Colonic mucosa (tissue), 4 donors: ENCODE measurements at regions not wholly inside any gene's neighbourhood (a gene's known extent, or its start where the extent isn't known, plus 50 kb on each side); places are given as distances from the start of the nearest gene placed in this dataset.

ENCODE experiments used
- DNase-seq: peaks from one replicate; pipeline ENCODE4 v3.0.0-alpha.2; 2020
- H3K27ac ChIP-seq: fragments of 200-600 bp; one replicate; pipeline ENCODE4 v1.8.0; 2021
- H3K27me3 ChIP-seq: fragments of 200-600 bp; one replicate; pipeline ENCODE4 v1.8.0; 2021
- H3K36me3 ChIP-seq: fragments of 200-600 bp; one replicate; pipeline ENCODE4 v1.8.0; 2021
- H3K4me1 ChIP-seq: fragments of 200-600 bp; one replicate; pipeline ENCODE4 v1.8.0; 2021; ENCODE audit warnings: mild to moderate bottlenecking
- H3K4me3 ChIP-seq: fragments of 200-600 bp; one replicate; pipeline ENCODE4 v1.8.0; 2021
- H3K9ac ChIP-seq, 2 donors: one replicate each; pipeline ENCODE4 v1.7.0; 2013; ENCODE audit warnings: control low read depth in 2 of 2, low read depth in 2 of 2, low read length in 2 of 2
- H3K9me3 ChIP-seq: fragments of 200-600 bp; one replicate; pipeline ENCODE4 v1.8.0; 2021
- intact Hi-C: fragments of 100-400 bp; cut with DNase I; formaldehyde crosslinking; loops from one replicate; pipeline ENCODE4 v1.14.1; 2022
- TF ChIP-seq, protein P1 (sequence below): fragments of 200-600 bp; IDR thresholded peaks from one replicate; pipeline ENCODE4 v1.8.0; 2022; ENCODE audit warnings: antibody characterized with exemption, mild to moderate bottlenecking
- donor health status: healthy.
- donor health status: DM: no; HTN: no; CAD: no.
- donor health status: DM: no; HTN: no; CAD: no.

DNA sequence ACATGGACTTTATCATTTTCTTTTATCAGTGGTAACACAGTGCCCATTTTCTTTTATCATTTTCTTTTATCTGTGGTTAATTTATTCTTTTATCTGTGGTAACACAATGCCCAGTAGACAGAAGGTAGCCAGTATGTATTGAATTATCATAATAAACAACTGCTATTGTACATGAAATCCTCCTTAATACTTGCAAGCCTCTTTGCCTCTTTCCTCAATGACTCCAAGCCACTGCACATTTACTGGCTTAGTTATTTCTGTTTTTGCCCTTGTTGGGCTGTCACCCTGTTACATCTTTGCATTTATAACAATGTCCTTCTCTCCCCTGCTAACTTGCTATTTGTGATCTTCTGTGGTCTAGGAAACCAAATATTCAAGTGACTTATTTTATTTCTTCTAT is 345.0 kb downstream of the ATP23 start:
- Histone ChIP-seq H3K4me1 (no peaks in the 10 kb centered on the region), H3K27me3 (no peaks in the 10 kb centered on the region), H3K9me3 (no peaks in the 10 kb centered on the region), H3K27ac (no peak overlapping the region), H3K4me3 (no peak overlapping the region), H3K36me3 (no peaks in the 10 kb centered on the region), H3K9ac (no peak overlapping the region)
- DNase-seq, result no peak
- TF ChIP-seq, protein P1, sequence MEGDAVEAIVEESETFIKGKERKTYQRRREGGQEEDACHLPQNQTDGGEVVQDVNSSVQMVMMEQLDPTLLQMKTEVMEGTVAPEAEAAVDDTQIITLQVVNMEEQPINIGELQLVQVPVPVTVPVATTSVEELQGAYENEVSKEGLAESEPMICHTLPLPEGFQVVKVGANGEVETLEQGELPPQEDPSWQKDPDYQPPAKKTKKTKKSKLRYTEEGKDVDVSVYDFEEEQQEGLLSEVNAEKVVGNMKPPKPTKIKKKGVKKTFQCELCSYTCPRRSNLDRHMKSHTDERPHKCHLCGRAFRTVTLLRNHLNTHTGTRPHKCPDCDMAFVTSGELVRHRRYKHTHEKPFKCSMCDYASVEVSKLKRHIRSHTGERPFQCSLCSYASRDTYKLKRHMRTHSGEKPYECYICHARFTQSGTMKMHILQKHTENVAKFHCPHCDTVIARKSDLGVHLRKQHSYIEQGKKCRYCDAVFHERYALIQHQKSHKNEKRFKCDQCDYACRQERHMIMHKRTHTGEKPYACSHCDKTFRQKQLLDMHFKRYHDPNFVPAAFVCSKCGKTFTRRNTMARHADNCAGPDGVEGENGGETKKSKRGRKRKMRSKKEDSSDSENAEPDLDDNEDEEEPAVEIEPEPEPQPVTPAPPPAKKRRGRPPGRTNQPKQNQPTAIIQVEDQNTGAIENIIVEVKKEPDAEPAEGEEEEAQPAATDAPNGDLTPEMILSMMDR, result no peak
- intact Hi-C loops, result no loop called here

GRCh38 chr12:58288190-58288589 is 346.8 kb downstream of the ATP23 start:
- Histone ChIP-seq H3K36me3 (no peaks in the 10 kb centered on the region), H3K9me3 (no peaks in the 10 kb centered on the region), H3K9ac (no peak overlapping the region), H3K4me3 (no peak overlapping the region), H3K4me1 (no peaks in the 10 kb centered on the region), H3K27ac (no peak overlapping the region), H3K27me3 (no peaks in the 10 kb centered on the region)
- TF ChIP-seq, protein P1, result no peak
- intact Hi-C loops, result no loop called here
- DNase-seq, result no peak

- Histone ChIP-seq H3K4me1 (no peaks in the 10 kb centered on the region), H3K27ac (no peak overlapping the region), H3K36me3 (no peaks in the 10 kb centered on the region), H3K27me3 (no peaks in the 10 kb centered on the region), H3K4me3 (no peak overlapping the region), H3K9me3 (no peaks in the 10 kb centered on the region), H3K9ac (no peak overlapping the region)
- intact Hi-C loops, result no loop called here
- no peak for DNase-seq
- TF ChIP-seq, protein P1, result no peak
These were observed 349.7 kb downstream of the ATP23 start for GRCh38 chr12:58291106-58291505.

DNA sequence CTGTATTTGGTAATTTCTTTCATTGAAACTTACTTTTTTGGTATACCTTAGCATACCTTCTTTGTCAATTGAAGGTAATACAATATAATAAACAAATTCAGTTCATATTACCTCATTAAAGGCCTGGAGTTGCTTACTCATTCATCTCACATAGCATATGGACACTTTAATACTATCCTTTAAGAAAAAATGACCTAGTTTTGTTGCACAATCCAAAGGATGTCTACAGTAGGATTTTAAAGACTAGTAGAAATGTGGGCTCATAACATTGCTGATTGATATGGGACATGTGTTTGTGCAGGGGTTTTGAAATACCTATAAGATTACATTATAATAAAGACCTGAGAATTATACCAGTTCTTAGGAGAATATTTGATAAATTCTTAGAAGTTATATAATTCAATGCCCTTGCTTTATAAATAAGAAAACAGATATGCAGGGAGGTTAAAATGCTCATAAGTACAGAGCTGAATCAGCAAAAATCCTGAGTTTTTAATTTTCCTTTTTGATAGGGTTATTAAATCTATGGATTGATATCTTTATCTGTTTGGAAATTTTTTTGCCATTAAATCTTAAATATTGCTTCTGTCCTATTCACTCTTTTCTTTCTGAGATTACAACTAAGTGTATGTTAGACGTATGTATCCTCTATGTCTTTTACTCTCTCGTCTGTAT is 352.1 kb downstream of the ATP23 start:
- H3K4me3 ChIP-seq, result no peak overlapping the region
- H3K4me1 ChIP-seq, result no peaks in the 10 kb centered on the region
- intact Hi-C loops, result no loop called here
- H3K27me3 ChIP-seq, result no peaks in the 10 kb centered on the region
- no peak overlapping the region for H3K27ac ChIP-seq
- no peak overlapping the region for H3K9ac ChIP-seq
- H3K9me3 ChIP-seq, result no peaks in the 10 kb centered on the region
- no peak for DNase-seq
- H3K36me3 ChIP-seq, result no peaks in the 10 kb centered on the region
- TF ChIP-seq, protein P1, result no peak

DNA sequence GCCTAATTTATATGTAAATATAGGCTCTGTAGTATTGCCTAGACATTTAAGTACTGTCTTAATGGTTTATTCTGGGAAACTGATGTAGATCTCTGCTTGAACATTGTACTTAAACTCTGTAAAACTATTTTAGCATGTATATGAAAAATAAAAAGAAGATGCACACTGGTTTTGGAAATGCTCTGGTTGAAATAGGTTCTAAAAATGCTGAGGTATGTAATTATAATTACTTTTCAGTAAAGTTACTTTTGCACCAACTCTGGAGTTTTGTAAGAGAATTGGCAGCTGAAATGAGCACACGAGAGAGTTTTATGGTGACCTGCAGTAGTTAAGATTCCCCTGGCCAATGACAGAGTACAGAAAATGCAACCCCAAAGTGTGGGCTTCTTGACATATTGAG is 353.9 kb downstream of the ATP23 start:
- no peaks in the 10 kb centered on the region for H3K9me3 ChIP-seq
- H3K9ac ChIP-seq, result no peak overlapping the region
- H3K27ac ChIP-seq, result no peak overlapping the region
- H3K36me3 ChIP-seq, result no peaks in the 10 kb centered on the region
- H3K27me3 ChIP-seq, result no peaks in the 10 kb centered on the region
- no peaks in the 10 kb centered on the region for H3K4me1 ChIP-seq
- no peak overlapping the region for H3K4me3 ChIP-seq
- intact Hi-C loops, result no loop called here
- DNase-seq, result no peak
- TF ChIP-seq, protein P1, result no peak
